ENCODE measurements at regions not wholly inside any gene's neighbourhood (a gene's known extent, or its start where the extent isn't known, plus 50 kb on each side); places are given as distances from the start of the nearest gene placed in this dataset.

DNA sequence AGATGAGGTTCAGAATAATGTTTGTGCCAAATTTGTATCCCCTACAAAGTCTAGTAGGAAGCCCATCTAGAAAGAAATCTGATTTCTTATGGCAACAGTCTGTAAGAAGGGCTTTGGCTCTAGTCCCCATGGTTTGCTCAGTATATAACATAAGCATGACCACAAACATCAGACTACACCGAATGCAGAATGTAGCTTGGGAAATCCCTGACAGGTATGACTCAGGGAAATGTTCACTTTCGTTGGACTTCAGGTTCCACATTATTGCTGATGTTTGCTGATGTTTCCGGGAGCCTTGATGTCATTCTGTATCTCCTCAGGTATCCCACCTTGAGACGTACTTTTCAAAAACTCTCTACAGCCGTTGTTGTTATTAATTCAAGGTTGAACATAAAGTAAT lies 304.4 kb upstream of the TGFBR2 start:
- Mint-ChIP-seq H3K36me3 (peaks cover 10% of the 10 kb centered on the region), H3K27me3 (ENCODE audit: low read depth) (peaks cover 3% of the 10 kb centered on the region; the same call in 1 of the 2 replicates), H3K4me3 (no peak overlapping the region)

DNA sequence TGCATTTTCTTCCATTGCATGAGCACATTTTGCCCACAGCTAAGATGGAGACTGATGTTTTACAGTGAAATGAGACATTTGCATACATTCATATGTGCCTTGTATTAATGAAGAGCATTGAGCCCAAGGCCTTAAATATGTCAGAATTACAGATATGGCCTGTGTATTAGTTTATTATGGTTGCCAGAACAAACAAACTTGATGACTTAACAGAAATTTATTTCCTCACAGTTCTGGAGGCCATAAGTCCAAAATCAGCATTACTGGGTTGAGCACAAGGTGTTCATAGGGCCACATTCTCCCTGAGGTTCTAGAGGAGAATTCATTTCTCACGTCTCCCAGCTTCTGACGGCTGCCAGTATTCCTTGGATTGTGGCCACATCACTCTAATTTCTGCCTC lies 302.6 kb upstream of the TGFBR2 start:
- Mint-ChIP-seq H3K36me3 (peaks cover 10% of the 10 kb centered on the region), H3K27ac (no peak overlapping the region), H3K4me1 (no peaks in the 10 kb centered on the region; the same call in 1 of the 2 replicates), H3K9me3 (peaks cover 17% of the 10 kb centered on the region), H3K4me3 (no peak overlapping the region), H3K27me3 (ENCODE audit: low read depth) (peaks cover 3% of the 10 kb centered on the region; the same call in 1 of the 2 replicates)
- DNase-seq (ENCODE audit: low spot score) (no peak), ATAC-seq (no peak)
- TF ChIP-seq RORB (CRISPR knock-in tag; IDR thresholded peaks at IDR 0.05) (no peak), ESRRA (CRISPR knock-in tag; IDR thresholded peaks at IDR 0.05; ENCODE audit: borderline replicate concordance) (no peak), ZNF396 (CRISPR knock-in tag; IDR thresholded peaks at IDR 0.05; ENCODE audit: borderline replicate concordance) (no peak)
- POLR2A ChIA-PET: no interaction called here
- CTCF ChIA-PET: no interaction called here

More for the DNA sequence above, 304.4 kb upstream of the TGFBR2 start:
- CTCF ChIA-PET: interaction anchor here (1.4 kb wide), 1 partner anchor 103 kb away, joined by 4 read pairs; no protein-coding TSS in a partner anchor
- Mint-ChIP-seq H3K9me3 (peaks cover 17% of the 10 kb centered on the region), H3K4me1 (no peaks in the 10 kb centered on the region; the same call in 1 of the 2 replicates), H3K27ac (no peak overlapping the region)
- TF ChIP-seq CDX4 (CRISPR knock-in tag; IDR thresholded peaks at IDR 0.05; ENCODE audit: borderline replicate concordance) (no peak), ZNF671 (CRISPR knock-in tag; IDR thresholded peaks at IDR 0.05) (no peak), NR2C2 (CRISPR knock-in tag; IDR thresholded peaks at IDR 0.05) (no peak), GTF2I (CRISPR knock-in tag; conservative IDR thresholded peaks at IDR 0.05) (no peak), ELF4 (CRISPR knock-in tag; IDR thresholded peaks at IDR 0.05; ENCODE audit: low read depth) (no peak), IRF2 (CRISPR knock-in tag; IDR thresholded peaks at IDR 0.05; ENCODE audit: borderline replicate concordance, low read depth) (no peak), TP53 (CRISPR knock-in tag; IDR thresholded peaks at IDR 0.05) (no peak), ETV6 (CRISPR knock-in tag; IDR thresholded peaks at IDR 0.05) (no peak)
- TF ChIP-seq, protein P1, sequence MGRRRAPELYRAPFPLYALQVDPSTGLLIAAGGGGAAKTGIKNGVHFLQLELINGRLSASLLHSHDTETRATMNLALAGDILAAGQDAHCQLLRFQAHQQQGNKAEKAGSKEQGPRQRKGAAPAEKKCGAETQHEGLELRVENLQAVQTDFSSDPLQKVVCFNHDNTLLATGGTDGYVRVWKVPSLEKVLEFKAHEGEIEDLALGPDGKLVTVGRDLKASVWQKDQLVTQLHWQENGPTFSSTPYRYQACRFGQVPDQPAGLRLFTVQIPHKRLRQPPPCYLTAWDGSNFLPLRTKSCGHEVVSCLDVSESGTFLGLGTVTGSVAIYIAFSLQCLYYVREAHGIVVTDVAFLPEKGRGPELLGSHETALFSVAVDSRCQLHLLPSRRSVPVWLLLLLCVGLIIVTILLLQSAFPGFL (CRISPR knock-in tag; IDR thresholded peaks at IDR 0.05; ENCODE audit: borderline replicate concordance): no peak
- TF ChIP-seq, protein P2, sequence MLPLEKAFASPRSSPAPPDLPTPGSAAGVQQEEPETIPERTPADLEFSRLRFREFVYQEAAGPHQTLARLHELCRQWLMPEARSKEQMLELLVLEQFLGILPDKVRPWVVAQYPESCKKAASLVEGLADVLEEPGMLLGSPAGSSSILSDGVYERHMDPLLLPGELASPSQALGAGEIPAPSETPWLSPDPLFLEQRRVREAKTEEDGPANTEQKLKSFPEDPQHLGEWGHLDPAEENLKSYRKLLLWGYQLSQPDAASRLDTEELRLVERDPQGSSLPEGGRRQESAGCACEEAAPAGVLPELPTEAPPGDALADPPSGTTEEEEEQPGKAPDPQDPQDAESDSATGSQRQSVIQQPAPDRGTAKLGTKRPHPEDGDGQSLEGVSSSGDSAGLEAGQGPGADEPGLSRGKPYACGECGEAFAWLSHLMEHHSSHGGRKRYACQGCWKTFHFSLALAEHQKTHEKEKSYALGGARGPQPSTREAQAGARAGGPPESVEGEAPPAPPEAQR (CRISPR knock-in tag; IDR thresholded peaks at IDR 0.05): no peak
- TF ChIP-seq, protein P3, sequence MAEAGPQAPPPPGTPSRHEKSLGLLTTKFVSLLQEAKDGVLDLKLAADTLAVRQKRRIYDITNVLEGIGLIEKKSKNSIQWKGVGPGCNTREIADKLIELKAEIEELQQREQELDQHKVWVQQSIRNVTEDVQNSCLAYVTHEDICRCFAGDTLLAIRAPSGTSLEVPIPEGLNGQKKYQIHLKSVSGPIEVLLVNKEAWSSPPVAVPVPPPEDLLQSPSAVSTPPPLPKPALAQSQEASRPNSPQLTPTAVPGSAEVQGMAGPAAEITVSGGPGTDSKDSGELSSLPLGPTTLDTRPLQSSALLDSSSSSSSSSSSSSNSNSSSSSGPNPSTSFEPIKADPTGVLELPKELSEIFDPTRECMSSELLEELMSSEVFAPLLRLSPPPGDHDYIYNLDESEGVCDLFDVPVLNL (CRISPR knock-in tag; IDR thresholded peaks at IDR 0.05; ENCODE audit: borderline replicate concordance, low read depth): no peak
- DNase-seq (ENCODE audit: low spot score) (no peak), ATAC-seq (no peak)
- POLR2A ChIA-PET: no interaction called here

- Mint-ChIP-seq H3K36me3 (peaks cover 10% of the 10 kb centered on the region), H3K27me3 (ENCODE audit: low read depth) (peaks cover 3% of the 10 kb centered on the region; the same call in 1 of the 2 replicates), H3K4me1 (no peaks in the 10 kb centered on the region; the same call in 1 of the 2 replicates), H3K27ac (no peak overlapping the region), H3K9me3 (peaks cover 17% of the 10 kb centered on the region), H3K4me3 (no peak overlapping the region)
- TF ChIP-seq TEAD4 (CRISPR knock-in tag; IDR thresholded peaks at IDR 0.05) (no peak), SP1 (CRISPR knock-in tag; conservative IDR thresholded peaks at IDR 0.05) (no peak), ZNF532 (CRISPR knock-in tag; IDR thresholded peaks at IDR 0.05; ENCODE audit: borderline replicate concordance) (no peak), JUN (CRISPR knock-in tag; IDR thresholded peaks at IDR 0.05) (no peak), ZNF423 (CRISPR knock-in tag; IDR thresholded peaks at IDR 0.05) (no peak), JAZF1 (CRISPR knock-in tag; IDR thresholded peaks at IDR 0.05) (no peak)
- POLR2A ChIA-PET: no interaction called here
- ATAC-seq: no peak
- DNase-seq (ENCODE audit: low spot score): no peak
- CTCF ChIA-PET: no interaction called here
Measured at GRCh38 chr3:30305021-30305420, 301.4 kb upstream of the TGFBR2 start.
